ENCODE measurements at regions not wholly inside any gene's neighbourhood (a gene's known extent, or its start where the extent isn't known, plus 50 kb on each side); places are given as distances from the start of the nearest gene placed in this dataset.
"Not testable (repeated sequence)": the region's sequence is repeated elsewhere in the genome, so short reads cannot be mapped to it uniquely, and the experiment has no call there.

DNA sequence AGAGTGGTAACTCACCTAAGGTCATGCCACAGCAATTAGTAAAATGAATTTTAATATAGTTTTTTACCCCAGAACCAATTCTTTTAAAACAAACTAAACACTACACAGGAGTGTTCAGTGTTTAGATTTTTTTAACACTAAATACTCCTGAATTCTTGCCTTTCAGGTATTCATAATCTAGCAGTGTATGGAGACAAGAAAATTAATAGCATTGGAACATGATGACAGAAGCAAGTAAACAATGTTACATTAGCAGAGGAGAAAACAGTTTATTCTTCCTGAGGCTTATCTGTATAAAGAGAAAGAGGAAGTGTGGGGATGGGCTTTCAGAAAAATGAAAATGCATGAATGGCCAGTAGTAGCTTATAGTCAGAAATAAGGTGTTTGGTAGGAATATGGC, 222.1 kb upstream of the FAT3 start:
- H3K36me3 ChIP-seq, result no peaks in the 10 kb centered on the region

GRCh38 chr11:91998481-91998880, 226.1 kb upstream of the FAT3 start:
- no peak for ATAC-seq
- WGBS, 2 donors (ENCODE audit: low coverage in 1 of 2), result 86 to 100% methylated on average over 2 of the region's 2 CpGs
- Histone ChIP-seq H3K4me3 (no peak overlapping the region), H3K4me1 (no peaks in the 10 kb centered on the region), H3K9me3 (no peaks in the 10 kb centered on the region), H3K36me3 (no peaks in the 10 kb centered on the region), H3K27ac (no peak overlapping the region), H3K27me3 (no peaks in the 10 kb centered on the region)
- TF ChIP-seq EP300 (IDR thresholded peaks at IDR 0.05) (no peak), POLR2AphosphoS5 (IDR thresholded peaks at IDR 0.05) (no peak), POLR2A (IDR thresholded peaks at IDR 0.05) (no peak)
- TF ChIP-seq, protein P1, sequence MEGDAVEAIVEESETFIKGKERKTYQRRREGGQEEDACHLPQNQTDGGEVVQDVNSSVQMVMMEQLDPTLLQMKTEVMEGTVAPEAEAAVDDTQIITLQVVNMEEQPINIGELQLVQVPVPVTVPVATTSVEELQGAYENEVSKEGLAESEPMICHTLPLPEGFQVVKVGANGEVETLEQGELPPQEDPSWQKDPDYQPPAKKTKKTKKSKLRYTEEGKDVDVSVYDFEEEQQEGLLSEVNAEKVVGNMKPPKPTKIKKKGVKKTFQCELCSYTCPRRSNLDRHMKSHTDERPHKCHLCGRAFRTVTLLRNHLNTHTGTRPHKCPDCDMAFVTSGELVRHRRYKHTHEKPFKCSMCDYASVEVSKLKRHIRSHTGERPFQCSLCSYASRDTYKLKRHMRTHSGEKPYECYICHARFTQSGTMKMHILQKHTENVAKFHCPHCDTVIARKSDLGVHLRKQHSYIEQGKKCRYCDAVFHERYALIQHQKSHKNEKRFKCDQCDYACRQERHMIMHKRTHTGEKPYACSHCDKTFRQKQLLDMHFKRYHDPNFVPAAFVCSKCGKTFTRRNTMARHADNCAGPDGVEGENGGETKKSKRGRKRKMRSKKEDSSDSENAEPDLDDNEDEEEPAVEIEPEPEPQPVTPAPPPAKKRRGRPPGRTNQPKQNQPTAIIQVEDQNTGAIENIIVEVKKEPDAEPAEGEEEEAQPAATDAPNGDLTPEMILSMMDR (IDR thresholded peaks at IDR 0.05), result no peak

More for the DNA sequence above, 222.1 kb upstream of the FAT3 start:
- no peaks in the 10 kb centered on the region for H3K4me1 ChIP-seq
- no peaks in the 10 kb centered on the region for H3K9me3 ChIP-seq
- H3K4me3 ChIP-seq, result no peak overlapping the region
- no peak overlapping the region for H3K27ac ChIP-seq
- no peaks in the 10 kb centered on the region for H3K27me3 ChIP-seq
- no peak for ATAC-seq
- TF ChIP-seq EP300 (IDR thresholded peaks at IDR 0.05), result no peak
- TF ChIP-seq, protein P1 (IDR thresholded peaks at IDR 0.05), result no peak
- TF ChIP-seq POLR2A (IDR thresholded peaks at IDR 0.05), result no peak
- no peak for TF ChIP-seq POLR2AphosphoS5 (IDR thresholded peaks at IDR 0.05)

- Histone ChIP-seq H3K4me1 (no peaks in the 10 kb centered on the region), H3K27ac (no peak overlapping the region), H3K4me3 (no peak overlapping the region), H3K27me3 (no peaks in the 10 kb centered on the region), H3K36me3 (no peaks in the 10 kb centered on the region), H3K9me3 (no peaks in the 10 kb centered on the region)
- ATAC-seq, result no peak
- TF ChIP-seq POLR2A (IDR thresholded peaks at IDR 0.05) (no peak), EP300 (IDR thresholded peaks at IDR 0.05) (no peak), POLR2AphosphoS5 (IDR thresholded peaks at IDR 0.05) (no peak)
- TF ChIP-seq, protein P1 (IDR thresholded peaks at IDR 0.05), result no peak
- WGBS, 2 donors (ENCODE audit: low coverage in 1 of 2), result 55 to 73% methylated on average over 3 to 4 of the region's 6 CpGs
These were observed 227.4 kb upstream of the FAT3 start for GRCh38 chr11:91997226-91997625.

- no peaks in the 10 kb centered on the region for H3K9me3 ChIP-seq
- no peaks in the 10 kb centered on the region for H3K36me3 ChIP-seq
- TF ChIP-seq POLR2AphosphoS5 (IDR thresholded peaks at IDR 0.05) (no peak), EP300 (IDR thresholded peaks at IDR 0.05) (no peak), POLR2A (IDR thresholded peaks at IDR 0.05) (no peak)
- TF ChIP-seq, protein P1 (IDR thresholded peaks at IDR 0.05), result no peak
- no peaks in the 10 kb centered on the region for H3K27me3 ChIP-seq
- no peaks in the 10 kb centered on the region for H3K4me1 ChIP-seq
- no peak overlapping the region for H3K4me3 ChIP-seq
- H3K27ac ChIP-seq, result no peak overlapping the region
- 100% methylated on average over 1 of the region's 1 CpG for WGBS, 2 donors (ENCODE audit: low coverage in 1 of 2)
- ATAC-seq, result no peak
These were observed 228.1 kb upstream of the FAT3 start for GRCh38 chr11:91996526-91996925.

- not testable (repeated sequence) for H3K4me3 ChIP-seq, H3K27ac ChIP-seq, H3K36me3 ChIP-seq, H3K4me1 ChIP-seq, ATAC-seq, H3K27me3 ChIP-seq, H3K9me3 ChIP-seq
These were observed 236.2 kb upstream of the FAT3 start for GRCh38 chr11:91988443-91988842.

- Histone ChIP-seq H3K36me3 (no peaks in the 10 kb centered on the region), H3K27me3 (no peaks in the 10 kb centered on the region), H3K27ac (no peak overlapping the region), H3K4me1 (peaks cover 0 to 17% (median 0%) of the 10 kb centered on the region in 3 donors), H3K4me3 (no peak overlapping the region), H3K9me3 (no peaks in the 10 kb centered on the region)
- TF ChIP-seq, protein P1 (IDR thresholded peaks at IDR 0.05), result no peak
- no peak for TF ChIP-seq EP300 (IDR thresholded peaks at IDR 0.05)
- TF ChIP-seq POLR2AphosphoS5 (IDR thresholded peaks at IDR 0.05), result no peak
- no peak for TF ChIP-seq POLR2A (IDR thresholded peaks at IDR 0.05)
- no peak for ATAC-seq
These were observed 238.4 kb upstream of the FAT3 start for GRCh38 chr11:91986218-91986617.
